ENCODE measurements at regions not wholly inside any gene's neighbourhood (a gene's known extent, or its start where the extent isn't known, plus 50 kb on each side); places are given as distances from the start of the nearest gene placed in this dataset.

DNA sequence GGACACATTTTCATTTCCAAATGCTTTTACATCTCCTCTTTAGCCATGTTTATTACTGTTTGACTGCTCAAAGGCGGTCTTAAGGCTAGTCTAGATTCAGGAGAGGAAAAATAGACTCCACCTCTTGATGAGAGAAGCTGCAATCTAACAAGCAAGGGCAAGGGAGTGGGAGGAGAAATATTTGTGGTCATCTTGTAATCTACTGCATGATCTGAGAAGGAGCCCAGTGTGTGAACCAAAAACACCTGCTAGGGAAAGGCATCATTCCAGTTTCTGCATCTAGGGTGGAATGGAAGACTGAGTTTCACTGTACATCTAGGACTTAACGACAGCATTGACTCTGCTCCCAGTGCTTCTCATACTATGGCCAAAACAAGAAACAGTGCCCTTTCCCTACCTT, 232.2 kb upstream of the HS3ST3A1 start:
- TF ChIP-seq, protein P1, sequence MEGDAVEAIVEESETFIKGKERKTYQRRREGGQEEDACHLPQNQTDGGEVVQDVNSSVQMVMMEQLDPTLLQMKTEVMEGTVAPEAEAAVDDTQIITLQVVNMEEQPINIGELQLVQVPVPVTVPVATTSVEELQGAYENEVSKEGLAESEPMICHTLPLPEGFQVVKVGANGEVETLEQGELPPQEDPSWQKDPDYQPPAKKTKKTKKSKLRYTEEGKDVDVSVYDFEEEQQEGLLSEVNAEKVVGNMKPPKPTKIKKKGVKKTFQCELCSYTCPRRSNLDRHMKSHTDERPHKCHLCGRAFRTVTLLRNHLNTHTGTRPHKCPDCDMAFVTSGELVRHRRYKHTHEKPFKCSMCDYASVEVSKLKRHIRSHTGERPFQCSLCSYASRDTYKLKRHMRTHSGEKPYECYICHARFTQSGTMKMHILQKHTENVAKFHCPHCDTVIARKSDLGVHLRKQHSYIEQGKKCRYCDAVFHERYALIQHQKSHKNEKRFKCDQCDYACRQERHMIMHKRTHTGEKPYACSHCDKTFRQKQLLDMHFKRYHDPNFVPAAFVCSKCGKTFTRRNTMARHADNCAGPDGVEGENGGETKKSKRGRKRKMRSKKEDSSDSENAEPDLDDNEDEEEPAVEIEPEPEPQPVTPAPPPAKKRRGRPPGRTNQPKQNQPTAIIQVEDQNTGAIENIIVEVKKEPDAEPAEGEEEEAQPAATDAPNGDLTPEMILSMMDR (IDR thresholded peaks at IDR 0.05; ENCODE audit: low read length), result no peak
- TF ChIP-seq EZH2 (optimal IDR thresholded peaks at IDR 0.05; ENCODE audit: low read depth, low read length) (no peak), EZH2phosphoT487 (IDR thresholded peaks at IDR 0.05; ENCODE audit: low read length) (no peak)
